ENCODE measurements at regions not wholly inside any gene's neighbourhood (a gene's known extent, or its start where the extent isn't known, plus 50 kb on each side); places are given as distances from the start of the nearest gene placed in this dataset.

DNA sequence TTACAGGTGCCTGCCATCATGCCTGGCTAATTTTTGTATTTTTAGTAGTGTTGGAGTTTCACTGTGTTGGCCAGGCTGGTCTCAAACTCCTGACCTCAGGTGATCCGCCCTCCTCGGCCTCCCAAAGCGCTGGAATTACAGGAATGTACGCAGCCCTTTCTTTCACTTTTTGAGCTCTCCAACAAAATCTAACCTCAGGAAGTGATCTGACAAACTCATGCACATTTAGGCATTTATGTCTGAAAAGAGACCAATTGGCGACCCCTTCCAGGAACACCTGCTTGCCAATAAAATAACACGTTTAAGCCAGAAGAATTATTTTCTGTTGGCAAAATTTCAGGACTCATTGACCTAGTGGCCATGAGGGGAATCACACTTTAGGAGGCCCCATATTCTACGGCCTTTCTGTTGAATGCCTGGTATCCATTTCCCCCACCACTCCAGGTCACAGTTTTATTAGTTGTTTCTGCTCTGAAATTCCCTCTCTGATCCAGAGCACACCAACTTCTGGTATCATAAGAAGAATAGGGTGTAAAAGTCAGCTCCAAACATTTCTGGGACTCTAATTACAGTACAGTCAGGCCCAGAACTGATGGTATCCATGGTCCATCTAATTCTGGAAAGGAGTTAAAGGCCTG lies 65.8 kb upstream of the FRMD4A start:
- TF ChIP-seq, protein P1, sequence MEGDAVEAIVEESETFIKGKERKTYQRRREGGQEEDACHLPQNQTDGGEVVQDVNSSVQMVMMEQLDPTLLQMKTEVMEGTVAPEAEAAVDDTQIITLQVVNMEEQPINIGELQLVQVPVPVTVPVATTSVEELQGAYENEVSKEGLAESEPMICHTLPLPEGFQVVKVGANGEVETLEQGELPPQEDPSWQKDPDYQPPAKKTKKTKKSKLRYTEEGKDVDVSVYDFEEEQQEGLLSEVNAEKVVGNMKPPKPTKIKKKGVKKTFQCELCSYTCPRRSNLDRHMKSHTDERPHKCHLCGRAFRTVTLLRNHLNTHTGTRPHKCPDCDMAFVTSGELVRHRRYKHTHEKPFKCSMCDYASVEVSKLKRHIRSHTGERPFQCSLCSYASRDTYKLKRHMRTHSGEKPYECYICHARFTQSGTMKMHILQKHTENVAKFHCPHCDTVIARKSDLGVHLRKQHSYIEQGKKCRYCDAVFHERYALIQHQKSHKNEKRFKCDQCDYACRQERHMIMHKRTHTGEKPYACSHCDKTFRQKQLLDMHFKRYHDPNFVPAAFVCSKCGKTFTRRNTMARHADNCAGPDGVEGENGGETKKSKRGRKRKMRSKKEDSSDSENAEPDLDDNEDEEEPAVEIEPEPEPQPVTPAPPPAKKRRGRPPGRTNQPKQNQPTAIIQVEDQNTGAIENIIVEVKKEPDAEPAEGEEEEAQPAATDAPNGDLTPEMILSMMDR (IDR thresholded peaks at IDR 0.05 in 8 of 11, conservative IDR thresholded peaks at IDR 0.05 in 3 of 11) = peak in 5 of 11 experiments; percentile 7 to 35 (median 30)
- TF ChIP-seq POLR2A (IDR thresholded peaks at IDR 0.05) (no peak), POLR2AphosphoS5 (IDR thresholded peaks at IDR 0.05) (no peak)
